Common myeloid progenitor, CD34-positive (primary cell): ENCODE measurements at regions not wholly inside any gene's neighbourhood (a gene's known extent, or its start where the extent isn't known, plus 50 kb on each side); places are given as distances from the start of the nearest gene placed in this dataset.
"Not testable (repeated sequence)": the region's sequence is repeated elsewhere in the genome, so short reads cannot be mapped to it uniquely, and the experiment has no call there.

Source experiments
- CTCF ChIA-PET: fragments of 350-600 bp; sonication (Branson Sonifier 250); formaldehyde crosslinking; loops from one replicate; lab custom pipeline; 2021; ENCODE audit warnings: antibody characterized with exemption; lab: Charles Lee
- POLR2A ChIA-PET: fragments of 350-600 bp; sonication (Branson Sonifier 250); formaldehyde crosslinking; loops from one replicate; lab custom pipeline; 2021; ENCODE audit warnings: antibody characterized with exemption; lab: Charles Lee
- DNase-seq, 3 donors: peaks; one replicate each; pipeline versions ENCODE4 v3.0.0 to v3.0.0-alpha.2; 2013
- H3K27ac ChIP-seq, 2 experiments: 1 replicate in 1 of 2; 2 replicates in 1 of 2; pipeline ENCODE4 v1.7.0; 2013; ENCODE audit warnings: inconsistent platforms in 2 of 2, low read length in 2 of 2, mild to moderate bottlenecking in 2 of 2, low read depth in 1 of 2, moderate library complexity in 1 of 2; ENCODE audit not compliant: severe bottlenecking in 2 of 2, insufficient read depth in 1 of 2, poor library complexity in 1 of 2
- H3K27me3 ChIP-seq, 5 experiments: replicated peaks in 2 of 5; 1 replicate in 3 of 5; 2 replicates in 2 of 5; pipeline versions ENCODE4 v1.6.1 to v1.7.0; 2013; ENCODE audit warnings: low read length in 4 of 5, mild to moderate bottlenecking in 2 of 5, moderate library complexity in 2 of 5, inconsistent platforms in 1 of 5; ENCODE audit not compliant: insufficient read depth in 5 of 5, control insufficient read depth in 4 of 5
- H3K36me3 ChIP-seq, 4 experiments: 1 replicate in 2 of 4; 2 replicates in 2 of 4; pipeline versions ENCODE4 v1.6.1 to v1.7.0; 2013; ENCODE audit warnings: low read length in 3 of 4, control low read depth in 1 of 4, mild to moderate bottlenecking in 1 of 4; ENCODE audit not compliant: control insufficient read depth in 4 of 4, insufficient read depth in 4 of 4
- H3K4me1 ChIP-seq, 4 experiments: 1 replicate in 3 of 4; 2 replicates in 1 of 4; pipeline versions ENCODE4 v1.6.1 to v1.7.1; 2013; ENCODE audit warnings: low read length in 3 of 4, mild to moderate bottlenecking in 3 of 4, control low read depth in 1 of 4, inconsistent platforms in 1 of 4, moderate library complexity in 1 of 4; ENCODE audit not compliant: control insufficient read depth in 4 of 4, insufficient read depth in 4 of 4; ENCODE audit errors: control extremely low read depth in 1 of 4
- H3K4me3 ChIP-seq, 7 experiments: 1 replicate in 4 of 7; 2 replicates in 3 of 7; pipeline versions ENCODE4 v1.5.1 to v1.7.0; 2013; ENCODE audit warnings: mild to moderate bottlenecking in 7 of 7, low read length in 6 of 7, moderate library complexity in 6 of 7, inconsistent platforms in 2 of 7, low read depth in 2 of 7, control low read depth in 1 of 7; ENCODE audit not compliant: insufficient read depth in 4 of 7, control insufficient read depth in 1 of 7; ENCODE audit errors: extremely low read depth in 1 of 7
- H3K9me3 ChIP-seq, 5 experiments: 1 replicate in 4 of 5; 2 replicates in 1 of 5; pipeline versions ENCODE4 v1.6.1 to v1.7.1; 2013; ENCODE audit warnings: low read length in 4 of 5, mild to moderate bottlenecking in 2 of 5, inconsistent platforms in 1 of 5, low read depth in 1 of 5, moderate library complexity in 1 of 5; ENCODE audit not compliant: control insufficient read depth in 4 of 5, insufficient read depth in 2 of 5; ENCODE audit errors: control extremely low read depth in 1 of 5
- WGBS: methylation state at CpG from one replicate; pipeline ENCODE4 v1.1.5; 2013; ENCODE audit not compliant: insufficient coverage; 5-methylcytosine and 5-hydroxymethylcytosine counted together

- Histone ChIP-seq H3K27me3 (peaks cover 0 to 4% (median 0%) of the 10 kb centered on the region in 5 experiments), H3K36me3 (no peaks in the 10 kb centered on the region), H3K9me3 (peaks cover 0 to 3% (median 0%) of the 10 kb centered on the region in 5 experiments), H3K4me1 (peaks cover 0 to 15% (median 7%) of the 10 kb centered on the region in 4 experiments), H3K4me3 (no peak overlapping the region), H3K27ac (no peak overlapping the region)
- DNase-seq: peak; percentile 40 to 72 (median 57)
- ChIA-PET POLR2A (no interaction called here), CTCF (no interaction called here)
- WGBS: 71% methylated on average over 1 of the region's 3 CpGs
These were observed 272.6 kb upstream of the ERBB4 start for GRCh38 chr2:212811036-212811805.

- CTCF ChIA-PET: no interaction called here
- POLR2A ChIA-PET: no interaction called here
- peaks cover 0 to 2% (median 0%) of the 10 kb centered on the region in 5 experiments for H3K27me3 ChIP-seq
- no peak overlapping the region for H3K4me3 ChIP-seq
- H3K9me3 ChIP-seq: peaks cover 0 to 3% (median 0%) of the 10 kb centered on the region in 5 experiments
- H3K36me3 ChIP-seq: no peaks in the 10 kb centered on the region
- 94% methylated on average over 3 of the region's 5 CpGs for WGBS
- DNase-seq: no peak
- peaks cover 0 to 3% (median 0%) of the 10 kb centered on the region in 4 experiments for H3K4me1 ChIP-seq
- H3K27ac ChIP-seq: no peak overlapping the region
These were observed 259.0 kb upstream of the ERBB4 start for GRCh38 chr2:212797484-212798205.

- POLR2A ChIA-PET: no interaction called here
- no peaks in the 10 kb centered on the region for H3K36me3 ChIP-seq
- no peak overlapping the region for H3K4me3 ChIP-seq
- CTCF ChIA-PET: interaction anchor here (0.9 to 1.4 kb wide), 2 partner anchors 21 to 145 kb away, joined by 3 read pairs; no protein-coding TSS in a partner anchor
- H3K27me3 ChIP-seq: no peaks in the 10 kb centered on the region
- peak in 1 of 3 donors; percentile 7 for DNase-seq
- H3K27ac ChIP-seq: no peak overlapping the region
- peaks cover 0 to 6% (median 2%) of the 10 kb centered on the region in 4 experiments for H3K4me1 ChIP-seq
- no peaks in the 10 kb centered on the region for H3K9me3 ChIP-seq
These were observed 255.9 kb upstream of the ERBB4 start for GRCh38 chr2:212794471-212794870.

GRCh38 chr2:212791569-212791968, 253.0 kb upstream of the ERBB4 start:
- no peak overlapping the region for H3K4me3 ChIP-seq
- H3K27me3 ChIP-seq: no peaks in the 10 kb centered on the region
- H3K4me1 ChIP-seq: peaks cover 0 to 6% (median 2%) of the 10 kb centered on the region in 4 experiments
- no peaks in the 10 kb centered on the region for H3K36me3 ChIP-seq
- 74% methylated on average over 4 of the region's 6 CpGs for WGBS
- no peaks in the 10 kb centered on the region for H3K9me3 ChIP-seq
- CTCF ChIA-PET: interaction anchor here (1.5 kb wide), 1 partner anchor 13 kb away, joined by 4 read pairs; no protein-coding TSS in a partner anchor
- no peak overlapping the region for H3K27ac ChIP-seq
- POLR2A ChIA-PET: no interaction called here
- peak in 2 of 3 donors; percentile 70 to 80 for DNase-seq

GRCh38 chr2:212786088-212786487, 247.5 kb upstream of the ERBB4 start:
- H3K27ac ChIP-seq, CTCF ChIA-PET, H3K4me3 ChIP-seq, H3K36me3 ChIP-seq, H3K4me1 ChIP-seq, H3K27me3 ChIP-seq, POLR2A ChIA-PET: not testable (repeated sequence)
- DNase-seq: peak in 1 of 3 donors; percentile 3
- peaks cover 0 to 17% (median 0%) of the 10 kb centered on the region in 5 experiments for H3K9me3 ChIP-seq
- 100% methylated on average over 2 of the region's 5 CpGs for WGBS

GRCh38 chr2:212777020-212777491, 238.5 kb upstream of the ERBB4 start:
- H3K27ac ChIP-seq: no peak overlapping the region
- WGBS: 55% methylated on average over 2 of the region's 3 CpGs
- no peaks in the 10 kb centered on the region for H3K9me3 ChIP-seq
- H3K27me3 ChIP-seq: no peaks in the 10 kb centered on the region
- no peak overlapping the region for H3K4me3 ChIP-seq
- peak; percentile 37 to 65 (median 56) for DNase-seq
- peaks cover 0 to 5% (median 1%) of the 10 kb centered on the region in 4 experiments for H3K4me1 ChIP-seq
- POLR2A ChIA-PET: interaction anchor here (0.6 kb wide), 1 partner anchor 377 kb away, joined by 3 read pairs; no protein-coding TSS in a partner anchor
- no peaks in the 10 kb centered on the region for H3K36me3 ChIP-seq
- CTCF ChIA-PET: interaction anchor here (0.6 to 9.5 kb wide), 16 partner anchors 12 to 385 kb away, joined by 3 to 107 read pairs (median 4); partner anchors contain the start of gene IKZF2
